Activated CD4-positive, alpha-beta memory T cell treated with anti-CD3 and anti-CD28 coated beads for 36 hours (primary cell): ENCODE measurements at regions not wholly inside any gene's neighbourhood (a gene's known extent, or its start where the extent isn't known, plus 50 kb on each side); places are given as distances from the start of the nearest gene placed in this dataset.

ENCODE experiments used
- CTCF ChIA-PET: fragments of 350-600 bp; sonication (Branson Sonifier 250); formaldehyde crosslinking; loops from one replicate; lab custom pipeline; 2021; ENCODE audit warnings: antibody characterized with exemption, inconsistent platforms; lab: Charles Lee
- POLR2A ChIA-PET: fragments of 350-600 bp; sonication (Branson Sonifier 250); formaldehyde crosslinking; loops from one replicate; lab custom pipeline; 2021; ENCODE audit warnings: antibody characterized with exemption; lab: Charles Lee
- DNase-seq: peaks from one replicate; pipeline ENCODE4 v3.0.0-alpha.2; 2020
- H3K27ac Mint-ChIP-seq: one replicate; pipeline ENCODE4 v1.8.0; 2021; ENCODE audit warnings: mixed read lengths
- H3K27me3 Mint-ChIP-seq: one replicate; pipeline ENCODE4 v1.8.0; 2021; ENCODE audit warnings: mixed read lengths
- H3K36me3 Mint-ChIP-seq: one replicate; pipeline ENCODE4 v1.8.0; 2021; ENCODE audit warnings: mixed read lengths
- H3K4me1 Mint-ChIP-seq: one replicate; pipeline ENCODE4 v1.8.0; 2021; ENCODE audit warnings: low read depth, mixed read lengths
- H3K4me3 Mint-ChIP-seq: one replicate; pipeline ENCODE4 v1.8.0; 2021; ENCODE audit warnings: mild to moderate bottlenecking, mixed read lengths
- H3K9me3 Mint-ChIP-seq: one replicate; pipeline ENCODE4 v1.8.0; 2021; ENCODE audit warnings: mixed read lengths
- intact Hi-C: fragments of 100-400 bp; cut with micrococcal nuclease; formaldehyde crosslinking; loops from one replicate; pipeline ENCODE4 v1.15.1; 2023

GRCh38 chr4:126058596-126058995, 743.8 kb downstream of the FAT4 start:
- no peak for DNase-seq
- Mint-ChIP-seq H3K4me1 (no peaks in the 10 kb centered on the region), H3K4me3 (no peak overlapping the region), H3K9me3 (peaks cover 12% of the 10 kb centered on the region), H3K27me3 (no peaks in the 10 kb centered on the region), H3K36me3 (no peaks in the 10 kb centered on the region), H3K27ac (no peak overlapping the region)
- intact Hi-C loops, result no loop called here
- ChIA-PET POLR2A (no interaction called here), CTCF (no interaction called here)

- no peaks in the 10 kb centered on the region for H3K27me3 Mint-ChIP-seq
- H3K4me3 Mint-ChIP-seq, result no peak overlapping the region
- intact Hi-C loops, result no loop called here
- peaks cover 14% of the 10 kb centered on the region for H3K9me3 Mint-ChIP-seq
- no peaks in the 10 kb centered on the region for H3K4me1 Mint-ChIP-seq
- H3K36me3 Mint-ChIP-seq, result no peaks in the 10 kb centered on the region
- H3K27ac Mint-ChIP-seq, result no peak overlapping the region
- ChIA-PET CTCF (no interaction called here), POLR2A (no interaction called here)
- DNase-seq, result no peak
These were observed 746.9 kb downstream of the FAT4 start for GRCh38 chr4:126061655-126062054.

- no peak overlapping the region for H3K27ac Mint-ChIP-seq
- H3K36me3 Mint-ChIP-seq, result no peaks in the 10 kb centered on the region
- no peak overlapping the region for H3K4me3 Mint-ChIP-seq
- CTCF ChIA-PET, result no interaction called here
- H3K4me1 Mint-ChIP-seq, result no peaks in the 10 kb centered on the region
- no peaks in the 10 kb centered on the region for H3K27me3 Mint-ChIP-seq
- POLR2A ChIA-PET, result no interaction called here
- no peak for DNase-seq
- H3K9me3 Mint-ChIP-seq, result peaks cover 12% of the 10 kb centered on the region
- intact Hi-C loops, result no loop called here
These were observed 750.3 kb downstream of the FAT4 start for GRCh38 chr4:126065016-126065415.

GRCh38 chr4:126071346-126072333, 756.9 kb downstream of the FAT4 start:
- Mint-ChIP-seq H3K4me3 (no peak overlapping the region), H3K9me3 (peaks cover 2% of the 10 kb centered on the region), H3K27me3 (no peaks in the 10 kb centered on the region), H3K27ac (no peak overlapping the region), H3K36me3 (no peaks in the 10 kb centered on the region), H3K4me1 (no peaks in the 10 kb centered on the region)
- intact Hi-C loops, result no loop called here
- DNase-seq, result no peak
- ChIA-PET CTCF (no interaction called here), POLR2A (no interaction called here)

GRCh38 chr4:126081336-126081735, 766.6 kb downstream of the FAT4 start:
- Mint-ChIP-seq H3K4me1 (no peaks in the 10 kb centered on the region), H3K27me3 (no peaks in the 10 kb centered on the region), H3K27ac (no peak overlapping the region)

GRCh38 chr4:126086041-126086440, 771.3 kb downstream of the FAT4 start:
- H3K27ac Mint-ChIP-seq, result no peak overlapping the region
- no peaks in the 10 kb centered on the region for H3K27me3 Mint-ChIP-seq
- no peaks in the 10 kb centered on the region for H3K36me3 Mint-ChIP-seq
- H3K9me3 Mint-ChIP-seq, result peaks cover 6% of the 10 kb centered on the region
- CTCF ChIA-PET, result no interaction called here
- intact Hi-C loops, result no loop called here
- POLR2A ChIA-PET, result no interaction called here
- no peak for DNase-seq
- no peaks in the 10 kb centered on the region for H3K4me1 Mint-ChIP-seq
- no peak overlapping the region for H3K4me3 Mint-ChIP-seq

More at GRCh38 chr4:126081336-126081735, 766.6 kb downstream of the FAT4 start:
- no peak overlapping the region for H3K4me3 Mint-ChIP-seq
- H3K9me3 Mint-ChIP-seq, result peaks cover 5% of the 10 kb centered on the region
- ChIA-PET POLR2A (no interaction called here), CTCF (no interaction called here)
- DNase-seq, result no peak
- H3K36me3 Mint-ChIP-seq, result no peaks in the 10 kb centered on the region
- intact Hi-C loops, result no loop called here

- POLR2A ChIA-PET, result no interaction called here
- Mint-ChIP-seq H3K27me3 (no peaks in the 10 kb centered on the region), H3K4me3 (no peak overlapping the region), H3K27ac (no peak overlapping the region), H3K4me1 (no peaks in the 10 kb centered on the region), H3K36me3 (no peaks in the 10 kb centered on the region), H3K9me3 (peaks cover 2% of the 10 kb centered on the region)
- intact Hi-C loops, result no loop called here
- CTCF ChIA-PET, result no interaction called here
- DNase-seq, result no peak
These were observed 772.3 kb downstream of the FAT4 start for GRCh38 chr4:126087101-126087500.

- Mint-ChIP-seq H3K27me3 (no peaks in the 10 kb centered on the region), H3K9me3 (peaks cover 5% of the 10 kb centered on the region), H3K36me3 (no peaks in the 10 kb centered on the region), H3K4me3 (no peak overlapping the region), H3K27ac (no peak overlapping the region), H3K4me1 (no peaks in the 10 kb centered on the region)
- POLR2A ChIA-PET, result no interaction called here
- intact Hi-C loops, result no loop called here
- CTCF ChIA-PET, result no interaction called here
- no peak for DNase-seq
These were observed 782.5 kb downstream of the FAT4 start for GRCh38 chr4:126097155-126097799.

GRCh38 chr4:126106658-126107057, 791.9 kb downstream of the FAT4 start:
- Mint-ChIP-seq H3K27ac (no peak overlapping the region), H3K9me3 (peaks cover 13% of the 10 kb centered on the region), H3K36me3 (no peaks in the 10 kb centered on the region), H3K4me3 (no peak overlapping the region), H3K27me3 (no peaks in the 10 kb centered on the region), H3K4me1 (no peaks in the 10 kb centered on the region)
- POLR2A ChIA-PET, result no interaction called here
- intact Hi-C loops, result no loop called here
- no peak for DNase-seq
- CTCF ChIA-PET, result no interaction called here

- intact Hi-C loops, result no loop called here
- Mint-ChIP-seq H3K4me3 (no peak overlapping the region), H3K9me3 (peaks cover 27% of the 10 kb centered on the region), H3K27ac (no peak overlapping the region), H3K36me3 (no peaks in the 10 kb centered on the region), H3K4me1 (no peaks in the 10 kb centered on the region), H3K27me3 (no peaks in the 10 kb centered on the region)
- DNase-seq, result no peak
- ChIA-PET CTCF (no interaction called here), POLR2A (no interaction called here)
These were observed 795.1 kb downstream of the FAT4 start for GRCh38 chr4:126109836-126110235.

GRCh38 chr4:126113058-126113457, 798.3 kb downstream of the FAT4 start:
- intact Hi-C loops, result no loop called here
- H3K27ac Mint-ChIP-seq, result no peak overlapping the region
- H3K9me3 Mint-ChIP-seq, result peaks cover 42% of the 10 kb centered on the region
- ChIA-PET POLR2A (no interaction called here), CTCF (no interaction called here)
- H3K4me1 Mint-ChIP-seq, result no peaks in the 10 kb centered on the region
- no peaks in the 10 kb centered on the region for H3K27me3 Mint-ChIP-seq
- no peak overlapping the region for H3K4me3 Mint-ChIP-seq
- DNase-seq, result no peak
- no peaks in the 10 kb centered on the region for H3K36me3 Mint-ChIP-seq

- Mint-ChIP-seq H3K9me3 (peaks cover 4% of the 10 kb centered on the region), H3K27me3 (no peaks in the 10 kb centered on the region), H3K4me1 (no peaks in the 10 kb centered on the region), H3K36me3 (no peaks in the 10 kb centered on the region), H3K4me3 (no peak overlapping the region), H3K27ac (no peak overlapping the region)
- ChIA-PET POLR2A (no interaction called here), CTCF (no interaction called here)
- no peak for DNase-seq
- intact Hi-C loops, result no loop called here
These were observed 809.0 kb downstream of the FAT4 start for GRCh38 chr4:126123611-126124325.
